ENCODE measurements at regions not wholly inside any gene's neighbourhood (a gene's known extent, or its start where the extent isn't known, plus 50 kb on each side); places are given as distances from the start of the nearest gene placed in this dataset.

- TF ChIP-seq POLR2A (IDR thresholded peaks at IDR 0.05) (no peak), CTCF (IDR thresholded peaks at IDR 0.05 in 8 of 11, conservative IDR thresholded peaks at IDR 0.05 in 3 of 11) (no peak), POLR2AphosphoS5 (IDR thresholded peaks at IDR 0.05) (no peak)
- 58 to 83% (median 77%) methylated on average over 4 of the region's 4 CpGs for WGBS, 5 donors
- no peaks in the 10 kb centered on the region for H3K9me3 ChIP-seq
- H3K36me3 ChIP-seq, result no peaks in the 10 kb centered on the region
- intact Hi-C loops (cut with DNase I; ENCODE audit: low total_unique reads), result loop anchor here (10.0 kb wide), 1 partner anchor 93 kb away; no protein-coding TSS in a partner anchor
- no peak for DNase-seq
- H3K4me3 ChIP-seq, result no peak overlapping the region
- H3K27ac ChIP-seq, result no peak overlapping the region
- H3K27me3 ChIP-seq (replicated peaks in 1 of 7), result peaks cover 0 to 80% (median 0%) of the 10 kb centered on the region in 7 donors
- H3K4me1 ChIP-seq, result peaks cover 0 to 19% (median 12%) of the 10 kb centered on the region in 6 donors
These were observed 86.5 kb upstream of the ABCC4 start for GRCh38 chr13:95387733-95388207.

- H3K27ac ChIP-seq, result no peak overlapping the region
- no peaks in the 10 kb centered on the region for H3K36me3 ChIP-seq
- peaks cover 0 to 80% (median 0%) of the 10 kb centered on the region in 7 donors for H3K27me3 ChIP-seq (replicated peaks in 1 of 7)
- no peak overlapping the region for H3K4me3 ChIP-seq
- 31 to 70% (median 66%) methylated on average over 2 of the region's 2 CpGs for WGBS, 5 donors
- TF ChIP-seq CTCF (IDR thresholded peaks at IDR 0.05 in 8 of 11, conservative IDR thresholded peaks at IDR 0.05 in 3 of 11), result no peak
- no peak for TF ChIP-seq POLR2AphosphoS5 (IDR thresholded peaks at IDR 0.05)
- TF ChIP-seq POLR2A (IDR thresholded peaks at IDR 0.05), result no peak
- peaks cover 0 to 19% (median 12%) of the 10 kb centered on the region in 6 donors for H3K4me1 ChIP-seq
- H3K9me3 ChIP-seq, result no peaks in the 10 kb centered on the region
- DNase-seq, result no peak
- intact Hi-C loops (cut with DNase I; ENCODE audit: low total_unique reads), result loop anchor here (10.0 kb wide), 1 partner anchor 94 kb away; no protein-coding TSS in a partner anchor
These were observed 87.3 kb upstream of the ABCC4 start for GRCh38 chr13:95388420-95389079.

GRCh38 chr13:95391362-95391761 lies 90.1 kb upstream of the ABCC4 start:
- no peak for TF ChIP-seq POLR2AphosphoS5 (IDR thresholded peaks at IDR 0.05)
- TF ChIP-seq POLR2A (IDR thresholded peaks at IDR 0.05), result no peak
- TF ChIP-seq CTCF (IDR thresholded peaks at IDR 0.05 in 8 of 11, conservative IDR thresholded peaks at IDR 0.05 in 3 of 11), result no peak
- WGBS, 5 donors, result 73 to 91% (median 78%) methylated on average over 2 of the region's 2 CpGs
- DNase-seq, result no peak
- no peaks in the 10 kb centered on the region for H3K36me3 ChIP-seq
- H3K9me3 ChIP-seq, result no peaks in the 10 kb centered on the region
- H3K27ac ChIP-seq, result no peak overlapping the region
- peaks cover 0 to 19% (median 12%) of the 10 kb centered on the region in 6 donors for H3K4me1 ChIP-seq
- no peak overlapping the region for H3K4me3 ChIP-seq
- intact Hi-C loops (cut with DNase I; ENCODE audit: low total_unique reads), result no loop called here
- peaks cover 0 to 73% (median 0%) of the 10 kb centered on the region in 7 donors for H3K27me3 ChIP-seq (replicated peaks in 1 of 7)

- H3K36me3 ChIP-seq, result no peaks in the 10 kb centered on the region
- 68 to 87% (median 80%) methylated on average over 2 of the region's 2 CpGs for WGBS, 5 donors
- intact Hi-C loops (cut with DNase I; ENCODE audit: low total_unique reads), result no loop called here
- TF ChIP-seq POLR2AphosphoS5 (IDR thresholded peaks at IDR 0.05) (no peak), CTCF (IDR thresholded peaks at IDR 0.05 in 8 of 11, conservative IDR thresholded peaks at IDR 0.05 in 3 of 11) (no peak), POLR2A (IDR thresholded peaks at IDR 0.05) (no peak)
- no peak for DNase-seq
- H3K9me3 ChIP-seq, result no peaks in the 10 kb centered on the region
- H3K4me3 ChIP-seq, result no peak overlapping the region
- H3K4me1 ChIP-seq, result peaks cover 0 to 19% (median 12%) of the 10 kb centered on the region in 6 donors
- no peak overlapping the region for H3K27ac ChIP-seq
- peaks cover 0 to 69% (median 0%) of the 10 kb centered on the region in 7 donors for H3K27me3 ChIP-seq (replicated peaks in 1 of 7)
These were observed 90.5 kb upstream of the ABCC4 start for GRCh38 chr13:95391785-95392184.

Measured in spleen (tissue), 11 donors.